Loucy (cell line): ENCODE measurements at regions not wholly inside any gene's neighbourhood (a gene's known extent, or its start where the extent isn't known, plus 50 kb on each side); places are given as distances from the start of the nearest gene placed in this dataset.

Experiments
- CTCF ChIP-seq: fragments of 200-600 bp; sonication (generic); conservative IDR thresholded peaks from 2 replicates; pipeline ENCODE4 v1.5.1; 2014; ENCODE audit warnings: mild to moderate bottlenecking, antibody characterized with exemption, low read length
- EZH2phosphoT487 ChIP-seq: fragments of 200-600 bp; IDR thresholded peaks from 2 replicates; pipeline ENCODE4 v1.6.1; 2018; ENCODE audit warnings: antibody characterized with exemption, mild to moderate bottlenecking, moderate library complexity, borderline replicate concordance

DNA sequence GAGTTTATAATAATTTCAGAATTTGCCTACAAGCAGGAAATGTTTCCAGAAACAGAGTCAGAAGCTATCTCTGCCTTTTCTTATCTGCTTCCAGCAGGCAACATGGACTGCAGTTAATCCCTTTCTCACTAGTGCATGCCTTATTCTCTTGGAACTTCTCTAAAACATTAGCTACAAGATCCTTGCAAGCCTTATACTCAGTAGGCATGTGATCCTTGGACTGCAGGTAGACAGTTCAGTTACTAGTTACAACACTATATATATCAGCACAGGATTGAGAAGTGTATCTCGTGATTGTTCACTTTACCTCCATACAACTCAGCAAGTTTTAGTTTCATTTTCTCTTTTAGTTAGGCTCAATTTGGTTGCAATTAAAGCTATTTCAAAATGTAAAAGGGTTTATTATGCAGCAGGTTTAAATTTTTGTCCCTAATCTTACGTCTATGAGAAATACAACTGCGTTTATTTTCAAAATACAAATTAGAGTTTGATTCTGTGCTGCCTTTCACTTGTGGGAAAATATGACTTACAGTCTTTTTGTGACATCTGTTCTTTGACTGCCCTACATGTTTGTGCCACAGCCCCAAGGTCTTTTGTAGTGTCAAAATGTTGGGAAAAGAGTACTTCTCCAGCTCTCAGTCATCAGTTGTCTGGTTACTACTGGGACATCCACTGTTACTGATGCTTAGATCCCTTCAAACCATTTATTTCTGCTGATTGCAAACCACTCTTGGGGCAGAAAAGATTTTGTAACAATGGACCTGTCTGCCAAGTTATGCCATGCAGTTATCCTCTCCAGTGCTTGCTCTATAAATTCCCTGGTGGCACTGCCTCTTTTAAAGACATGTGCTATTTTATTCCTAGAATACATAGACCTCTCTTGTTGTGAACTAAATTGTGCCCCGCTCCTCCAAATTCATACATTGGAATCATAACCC lies 709.0 kb upstream of the FOXG1 start:
- TF ChIP-seq EZH2phosphoT487 (no peak), CTCF (no peak)
